Dermis microvascular lymphatic vessel endothelial cell (primary cell): ENCODE measurements at regions not wholly inside any gene's neighbourhood (a gene's known extent, or its start where the extent isn't known, plus 50 kb on each side); places are given as distances from the start of the nearest gene placed in this dataset.
"Not testable (repeated sequence)": the region's sequence is repeated elsewhere in the genome, so short reads cannot be mapped to it uniquely, and the experiment has no call there.

ENCODE experiments used
- DNase-seq, 2 donors: peaks; one replicate each; pipeline versions ENCODE4 v3.0.0 to v3.0.0-alpha.2; 2010; ENCODE audit warnings: low read depth in 2 of 2

DNA sequence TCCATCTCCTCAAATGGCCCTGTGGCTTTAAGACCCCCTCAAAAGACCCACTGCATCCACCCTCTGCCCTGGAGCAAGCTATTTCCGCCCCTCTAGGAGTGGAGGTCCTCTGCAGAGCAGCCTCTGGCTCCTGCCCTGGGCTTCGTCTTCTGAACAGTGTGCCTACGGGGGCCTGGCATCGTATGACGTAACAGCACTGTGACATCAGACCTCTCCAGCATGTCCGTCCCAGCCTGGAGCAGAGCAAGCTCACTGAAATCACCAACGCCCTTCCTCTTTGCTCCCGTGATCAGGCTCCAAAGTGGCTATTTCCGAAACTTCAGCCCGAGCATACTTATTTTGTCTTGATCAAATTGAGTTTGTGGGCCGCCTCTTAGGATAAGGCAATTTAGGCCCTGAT, 69.1 kb upstream of the PTCH1 start:
- DNase-seq: no peak

DNA sequence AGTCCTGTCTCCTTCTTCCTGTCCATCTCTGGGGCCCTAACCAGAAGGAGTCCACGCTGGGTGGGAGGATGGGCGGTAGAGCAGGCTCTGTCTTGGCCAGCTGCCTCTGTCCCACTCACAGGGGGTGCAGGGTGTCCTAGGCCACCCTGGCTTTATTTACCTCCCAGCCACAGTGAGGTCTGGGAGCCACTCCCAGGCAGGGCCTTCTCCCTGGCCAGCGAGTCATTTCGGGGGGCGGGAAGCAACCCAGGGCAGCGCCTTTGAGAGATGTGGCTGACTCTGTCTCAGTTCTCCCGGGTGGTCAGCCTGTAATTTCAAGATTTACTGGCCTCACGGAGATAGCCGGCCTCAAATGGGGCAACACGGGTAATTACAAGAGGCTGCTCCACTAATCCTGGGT, 67.4 kb upstream of the PTCH1 start:
- DNase-seq: no peak

DNA sequence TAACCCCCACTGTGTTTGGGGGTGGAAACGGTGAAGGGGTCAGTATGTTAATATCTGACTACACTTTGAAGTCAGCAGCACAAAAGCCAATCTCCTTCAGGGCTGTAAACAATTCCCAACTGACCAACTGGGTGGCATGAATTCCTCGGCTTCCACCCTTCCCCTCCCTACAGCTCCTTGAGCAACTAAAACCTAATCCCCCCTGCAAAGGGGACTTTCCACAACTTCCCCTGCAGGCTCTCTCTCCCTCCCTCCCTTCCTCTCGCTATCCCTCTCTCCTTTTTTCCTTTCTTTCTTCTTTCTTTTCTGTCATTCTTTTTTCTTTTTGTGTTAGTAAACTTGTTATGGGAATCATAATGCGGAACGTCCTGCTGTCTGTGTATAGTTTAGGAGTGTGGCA, 65.1 kb upstream of the PTCH1 start:
- no peak for DNase-seq

DNA sequence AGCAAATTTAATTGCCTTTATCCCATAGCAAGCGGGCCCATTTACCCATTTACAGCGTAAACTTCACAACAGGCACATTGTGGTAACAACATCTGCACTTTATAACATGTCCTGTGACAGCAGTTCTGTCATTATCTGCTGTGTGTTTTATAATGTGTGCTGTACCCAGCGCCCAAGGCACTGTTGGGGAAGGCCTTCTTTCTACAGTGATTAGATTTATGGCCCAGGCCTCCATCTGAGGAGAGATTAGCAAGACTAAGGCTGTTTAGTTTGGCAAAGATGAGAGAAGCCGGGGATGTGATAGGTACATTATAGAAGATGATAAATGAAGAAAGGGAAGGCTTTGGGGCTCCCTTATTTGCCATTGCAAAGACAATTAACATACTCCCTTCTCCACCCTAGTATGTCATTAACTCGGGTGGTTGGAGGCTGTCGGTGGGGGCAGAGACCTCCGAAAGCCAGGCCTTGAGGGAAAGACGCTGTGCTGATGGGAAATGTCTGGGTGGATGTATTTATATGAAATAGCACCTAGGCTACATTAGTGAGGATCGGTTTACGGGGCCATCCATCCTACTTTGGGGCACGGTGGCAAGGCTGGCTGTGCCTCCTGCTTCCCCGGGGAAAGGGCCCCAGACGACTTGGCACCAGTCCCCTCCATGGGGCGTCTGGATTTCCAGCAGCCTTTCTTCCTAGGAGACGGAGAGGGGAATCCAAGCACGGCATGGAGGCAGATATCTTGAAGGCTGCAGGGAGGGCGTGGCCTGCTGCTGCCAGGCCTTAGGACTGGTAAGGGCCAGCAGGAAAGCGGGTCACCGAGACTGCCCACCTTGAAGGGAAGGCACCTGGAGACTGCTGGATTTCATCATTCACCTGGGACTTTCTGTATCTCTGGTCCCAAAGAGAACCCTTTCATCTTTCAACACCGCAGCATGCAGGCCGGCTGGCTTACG, 64.3 kb upstream of the PTCH1 start:
- DNase-seq: no peak

DNA sequence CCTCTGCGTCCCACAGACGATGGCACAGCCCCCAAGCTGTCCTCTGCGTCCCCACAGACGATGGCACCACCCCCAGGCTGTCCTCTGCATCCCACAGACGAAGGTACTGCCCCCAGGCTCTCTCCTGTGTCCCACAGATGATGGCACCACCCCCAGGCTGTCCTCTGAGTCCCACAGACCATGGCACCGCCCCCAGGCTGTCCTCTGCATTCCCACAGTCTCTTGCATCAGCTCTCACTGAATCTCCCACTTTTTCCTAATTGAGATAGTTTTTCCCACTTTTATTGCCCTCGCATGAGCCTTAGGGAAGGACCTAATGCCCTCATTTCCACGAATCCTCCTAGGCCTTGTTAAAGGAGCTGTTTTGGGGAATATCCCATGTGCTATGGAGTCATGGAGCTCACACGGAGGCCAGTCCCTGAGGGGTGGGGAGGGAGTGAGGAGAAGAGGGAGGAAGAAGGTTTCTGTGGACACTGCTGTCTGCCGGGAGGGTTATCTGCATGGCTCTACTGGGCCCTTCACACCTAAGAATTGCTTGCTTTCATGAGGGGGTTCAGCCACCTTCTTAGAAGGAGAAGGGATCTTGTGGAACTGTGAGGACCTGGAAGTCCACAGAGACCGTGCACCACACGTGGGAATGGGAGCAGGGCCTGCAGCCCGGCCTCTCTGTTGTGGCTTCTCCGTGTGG, 58.2 kb upstream of the PTCH1 start:
- DNase-seq: no peak

DNA sequence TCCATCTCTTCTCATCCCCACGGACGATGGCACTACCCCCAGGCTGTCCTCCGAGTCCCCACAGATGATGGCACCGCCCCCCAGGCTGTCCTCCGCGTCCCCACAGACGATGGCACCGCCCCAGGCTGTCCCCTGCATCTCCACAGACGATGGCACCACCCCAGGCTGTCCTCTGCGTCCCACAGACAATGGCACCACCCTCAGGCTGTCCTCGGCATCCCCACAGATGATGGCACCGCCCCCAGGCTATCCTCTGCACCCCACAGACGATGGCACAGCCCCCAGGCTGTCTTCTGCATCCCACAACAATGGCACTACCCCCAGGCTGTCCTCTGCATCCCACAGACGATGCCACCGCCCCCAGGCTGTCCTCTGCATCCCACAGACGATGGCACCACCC, 57.4 kb upstream of the PTCH1 start:
- no peak for DNase-seq

DNA sequence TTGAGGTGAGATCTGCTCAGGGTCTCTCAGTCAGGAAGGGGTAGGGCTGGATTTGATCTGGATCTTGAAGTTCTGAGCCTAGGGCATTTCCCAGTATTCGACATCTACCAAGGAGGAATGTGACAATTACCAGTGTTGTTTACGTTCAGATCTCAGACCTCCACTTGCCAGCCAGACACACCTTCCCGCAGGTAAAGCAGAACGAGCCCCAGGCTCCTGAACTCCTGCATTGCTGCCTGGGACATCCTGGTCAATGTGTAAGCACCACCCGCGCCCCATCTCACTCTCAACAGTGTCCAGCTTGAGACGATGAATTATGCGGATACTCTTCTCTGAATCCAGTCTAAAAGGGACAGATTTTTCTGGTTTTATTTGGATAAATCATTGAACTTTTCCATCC, 56.7 kb upstream of the PTCH1 start:
- DNase-seq: no peak

DNA sequence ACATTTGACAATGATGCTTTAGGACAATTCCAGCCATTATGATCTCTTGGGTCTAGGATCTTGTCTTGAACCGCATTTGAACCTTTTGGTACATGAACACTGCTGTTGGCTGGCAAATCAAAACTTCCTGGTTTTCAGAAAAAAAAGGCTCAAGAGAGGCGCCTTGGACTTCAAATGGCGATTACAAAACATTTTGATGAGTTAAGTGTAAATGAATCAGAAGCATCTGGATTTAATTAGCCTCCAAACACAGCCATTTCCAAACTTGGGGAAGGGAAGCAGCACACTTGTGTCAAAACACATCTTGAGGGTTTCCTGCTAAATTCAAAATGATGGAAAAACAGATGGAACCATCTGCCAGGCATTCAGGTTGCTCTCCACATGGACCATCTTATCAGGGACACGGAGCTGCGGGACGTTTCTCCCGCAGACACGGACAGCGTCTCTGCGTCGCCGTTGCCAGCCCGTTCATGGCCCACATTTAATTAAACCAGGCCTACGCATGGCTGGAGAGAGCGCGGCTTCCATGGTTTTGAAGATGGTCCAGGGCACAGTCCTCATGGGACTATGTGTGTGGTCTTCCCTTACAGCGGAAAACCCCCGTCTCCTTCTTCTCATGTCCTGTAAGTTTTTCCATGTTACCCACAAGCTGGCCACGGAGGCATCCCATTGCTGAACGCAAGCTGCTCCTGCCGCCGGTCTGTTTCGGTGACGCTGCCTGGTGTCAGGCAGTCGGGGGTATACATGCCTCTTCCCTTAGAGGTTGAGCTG, 55.8 kb upstream of the PTCH1 start:
- no peak for DNase-seq

DNA sequence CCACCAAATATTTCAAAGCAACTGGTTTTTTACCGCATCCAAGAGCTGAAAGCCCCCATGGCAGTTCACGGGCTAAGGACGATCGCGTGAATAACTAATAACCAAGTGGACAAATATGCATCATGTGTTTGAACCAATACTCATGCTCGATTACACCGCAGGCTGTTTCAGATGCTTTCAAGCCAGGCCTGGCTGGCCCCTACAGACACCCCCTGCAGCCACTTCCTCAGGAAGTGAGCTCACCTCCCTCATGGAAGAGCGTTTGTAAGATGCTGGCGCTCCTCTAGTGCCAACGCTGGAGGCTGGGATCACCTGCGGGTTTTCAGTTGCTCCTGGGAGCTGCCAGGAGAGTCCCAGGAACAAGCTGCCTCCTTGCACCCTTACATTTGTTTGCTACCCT, 53.9 kb upstream of the PTCH1 start:
- DNase-seq: peak; percentile 23 to 67

DNA sequence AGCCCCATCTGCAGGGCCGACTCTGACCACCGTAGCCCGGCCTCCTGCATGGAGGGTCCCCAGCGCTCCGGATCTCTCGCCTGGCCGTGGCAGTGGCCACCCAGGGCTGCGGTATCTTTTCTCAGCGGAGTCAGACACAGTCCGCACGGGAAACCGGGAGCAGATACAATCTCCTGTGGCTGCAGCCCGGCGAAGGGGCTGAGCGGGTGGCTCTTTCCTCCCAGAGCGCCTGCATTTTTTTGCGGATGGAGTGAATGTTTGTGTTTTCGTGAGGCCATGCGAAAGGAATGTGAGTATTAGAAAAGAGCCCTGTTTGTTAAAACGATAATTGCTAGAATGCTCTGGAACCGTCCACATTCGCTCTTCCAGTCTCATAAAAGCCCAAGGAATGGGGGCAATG, 53.4 kb upstream of the PTCH1 start:
- peak in 1 of 2 donors; percentile 35 for DNase-seq

DNA sequence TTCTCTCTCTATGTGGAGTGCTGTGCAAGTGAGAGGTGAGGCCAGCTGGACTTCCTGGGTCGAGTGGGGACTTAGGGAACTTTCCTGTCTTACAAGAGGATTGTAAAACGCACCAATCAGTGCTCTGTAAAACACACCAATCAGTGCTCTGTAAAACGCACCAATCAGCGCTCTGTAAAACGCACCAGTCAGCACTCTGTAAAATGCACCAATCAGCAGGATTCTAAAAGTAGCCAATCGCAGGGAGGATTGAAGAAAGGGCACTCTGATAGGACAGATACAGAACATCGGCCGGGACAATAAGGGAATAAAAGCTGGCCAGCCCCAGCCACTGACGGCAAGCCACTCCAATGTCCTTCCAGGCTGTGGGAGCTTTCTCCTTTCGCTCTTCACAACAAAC, 52.0 kb upstream of the PTCH1 start:
- DNase-seq: not testable (repeated sequence)
